ENCODE measurements at regions not wholly inside any gene's neighbourhood (a gene's known extent, or its start where the extent isn't known, plus 50 kb on each side); places are given as distances from the start of the nearest gene placed in this dataset.

GRCh38 chr2:146992057-146992456, 852.8 kb upstream of the ACVR2A start:
- Histone ChIP-seq H3K36me3 (ENCODE audit: insufficient read depth, low read length) (no peaks in the 10 kb centered on the region), H3K27ac (ENCODE audit: low read depth in 1 of 2, low read length in 2 of 2) (no peak overlapping the region), H3K27me3 (ENCODE audit: control insufficient read depth in 1 of 2, insufficient read depth in 2 of 2, low read length in 2 of 2) (peaks cover 0 to 4% of the 10 kb centered on the region in 2 experiments), H3K4me1 (ENCODE audit: insufficient read depth, low read length) (no peaks in the 10 kb centered on the region), H3K4me3 (ENCODE audit: low read length) (no peak overlapping the region), H3K9me3 (ENCODE audit: control insufficient read depth in 1 of 2, insufficient read depth in 1 of 2, low read length in 2 of 2) (no peaks in the 10 kb centered on the region)
- ChIA-PET POLR2A (no interaction called here), CTCF (no interaction called here)
- intact Hi-C loops (cut with DNase I, micrococcal nuclease): no loop called here
- Mint-ChIP-seq H3K27ac (no peak overlapping the region), H3K4me3 (no peak overlapping the region), H3K36me3 (ENCODE audit: low read depth) (no peaks in the 10 kb centered on the region), H3K9me3 (no peaks in the 10 kb centered on the region), H3K4me1 (ENCODE audit: low read depth) (no peaks in the 10 kb centered on the region), H3K27me3 (peaks cover 12% of the 10 kb centered on the region)
- ATAC-seq (ENCODE audit: poor library complexity) (no peak), DNase-seq (no peak)
- TF ChIP-seq CTCF (IDR thresholded peaks at IDR 0.05): no peak

- H3K27me3 ChIP-seq (ENCODE audit: control insufficient read depth in 1 of 2, insufficient read depth in 2 of 2, low read length in 2 of 2): peaks cover 0 to 4% of the 10 kb centered on the region in 2 experiments
- DNase-seq (no peak), ATAC-seq (ENCODE audit: poor library complexity) (no peak)
- Mint-ChIP-seq H3K4me3 (no peak overlapping the region), H3K27ac (no peak overlapping the region), H3K9me3 (no peaks in the 10 kb centered on the region), H3K27me3 (peaks cover 21% of the 10 kb centered on the region), H3K4me1 (ENCODE audit: low read depth) (no peaks in the 10 kb centered on the region), H3K36me3 (ENCODE audit: low read depth) (no peaks in the 10 kb centered on the region)
- H3K27ac ChIP-seq (ENCODE audit: low read depth in 1 of 2, low read length in 2 of 2): no peak overlapping the region
- H3K36me3 ChIP-seq (ENCODE audit: insufficient read depth, low read length): no peaks in the 10 kb centered on the region
- CTCF ChIA-PET: no interaction called here
- POLR2A ChIA-PET: no interaction called here
- no peak for TF ChIP-seq CTCF (IDR thresholded peaks at IDR 0.05)
- no peak overlapping the region for H3K4me3 ChIP-seq (ENCODE audit: low read length)
- H3K9me3 ChIP-seq (ENCODE audit: control insufficient read depth in 1 of 2, insufficient read depth in 1 of 2, low read length in 2 of 2): no peaks in the 10 kb centered on the region
- no peaks in the 10 kb centered on the region for H3K4me1 ChIP-seq (ENCODE audit: insufficient read depth, low read length)
- intact Hi-C loops (cut with DNase I, micrococcal nuclease): no loop called here
These were observed 854.3 kb upstream of the ACVR2A start for GRCh38 chr2:146990311-146991054.

DNA sequence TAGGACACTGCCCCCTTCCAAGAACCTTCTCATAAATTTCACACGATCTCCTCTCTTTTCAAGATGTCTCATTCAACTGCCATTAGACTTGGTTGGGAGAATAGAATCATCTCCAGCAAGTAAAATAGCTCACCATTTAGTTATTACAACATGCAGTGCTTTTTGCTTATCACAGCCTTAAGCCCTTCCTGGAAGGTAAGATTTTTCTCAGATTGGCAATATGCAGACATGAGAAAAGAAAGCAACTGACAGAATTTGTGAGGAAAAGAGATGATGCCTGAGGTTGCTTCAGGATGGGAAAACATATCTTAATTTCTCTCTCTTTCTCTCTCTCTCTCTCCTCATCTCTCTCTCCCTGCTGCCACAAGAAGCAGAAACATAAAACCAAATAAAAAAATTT, 855.1 kb upstream of the ACVR2A start:
- no peaks in the 10 kb centered on the region for H3K4me1 Mint-ChIP-seq (ENCODE audit: low read depth)
- H3K36me3 Mint-ChIP-seq (ENCODE audit: low read depth): no peaks in the 10 kb centered on the region
- no peaks in the 10 kb centered on the region for H3K9me3 Mint-ChIP-seq
- Histone ChIP-seq H3K4me1 (ENCODE audit: insufficient read depth, low read length) (no peaks in the 10 kb centered on the region), H3K36me3 (ENCODE audit: insufficient read depth, low read length) (no peaks in the 10 kb centered on the region), H3K4me3 (ENCODE audit: low read length) (no peak overlapping the region), H3K27me3 (ENCODE audit: control insufficient read depth in 1 of 2, insufficient read depth in 2 of 2, low read length in 2 of 2) (peaks cover 0 to 2% of the 10 kb centered on the region in 2 experiments), H3K9me3 (ENCODE audit: control insufficient read depth in 1 of 2, insufficient read depth in 1 of 2, low read length in 2 of 2) (no peaks in the 10 kb centered on the region), H3K27ac (ENCODE audit: low read depth in 1 of 2, low read length in 2 of 2) (no peak overlapping the region)
- DNase-seq (no peak), ATAC-seq (ENCODE audit: poor library complexity) (no peak)
- ChIA-PET CTCF (no interaction called here), POLR2A (no interaction called here)
- H3K4me3 Mint-ChIP-seq: no peak overlapping the region
- TF ChIP-seq CTCF (IDR thresholded peaks at IDR 0.05): no peak
- H3K27me3 Mint-ChIP-seq: peaks cover 25% of the 10 kb centered on the region
- H3K27ac Mint-ChIP-seq: no peak overlapping the region
- intact Hi-C loops (cut with DNase I, micrococcal nuclease): no loop called here
